NCI-H128 (cell line): ENCODE measurements at regions not wholly inside any gene's neighbourhood (a gene's known extent, or its start where the extent isn't known, plus 50 kb on each side); places are given as distances from the start of the nearest gene placed in this dataset.

Experiments
- DNase-seq: peaks from one replicate; lab custom pipeline; 2025; ENCODE audit not compliant: unreplicated experiment; lab: John Stamatoyannopoulos, UW

DNA sequence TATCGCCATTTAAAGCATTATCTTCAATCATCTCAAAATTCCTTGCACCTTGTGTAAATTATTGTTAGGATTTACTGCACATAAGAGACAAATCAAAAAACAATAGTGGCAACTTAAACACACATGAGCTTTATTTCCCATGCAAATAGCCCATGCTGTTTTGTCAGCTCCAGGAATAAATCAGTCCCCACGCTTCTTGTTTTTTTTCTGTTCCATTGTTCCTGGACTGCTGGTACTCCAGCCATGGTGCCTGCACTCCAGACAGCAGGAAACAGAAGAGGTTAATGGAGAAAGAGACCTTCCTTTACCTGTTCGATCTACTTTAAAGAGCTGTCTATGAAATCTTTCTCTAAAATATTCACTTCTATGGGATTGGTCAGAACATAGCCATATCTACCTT lies 1515.7 kb upstream of the TENM3 start:
- no peak for DNase-seq

DNA sequence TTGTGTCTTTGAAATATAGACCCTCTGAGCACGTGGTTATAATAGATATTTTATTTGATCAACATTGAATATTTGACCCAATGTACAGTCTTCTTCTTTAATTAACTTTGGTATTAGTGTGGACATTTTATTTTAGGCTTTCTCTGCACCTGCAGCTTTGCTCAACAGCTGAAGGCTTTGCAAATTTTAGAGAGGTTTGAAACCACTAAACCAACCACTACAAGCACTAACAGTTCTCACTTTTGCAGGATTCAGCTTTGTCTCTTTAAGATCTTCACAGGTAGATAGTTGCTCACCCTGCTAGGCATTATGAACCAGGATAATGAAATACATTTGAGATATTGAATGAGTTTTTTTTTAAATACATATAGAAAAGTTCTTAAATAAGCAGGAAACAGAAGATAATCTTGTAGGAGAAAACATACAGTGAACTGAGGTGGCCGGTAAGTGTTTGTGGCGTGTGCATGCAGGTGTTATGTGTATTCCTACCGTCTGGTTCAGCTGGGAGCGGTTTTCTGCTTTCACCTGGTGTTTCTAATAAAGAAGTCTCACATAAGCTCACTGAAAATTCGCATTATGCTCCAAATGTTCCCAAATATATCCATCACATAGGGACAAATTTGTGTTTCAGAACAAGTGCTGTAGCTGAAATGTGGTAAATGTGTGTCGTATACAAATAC lies 1508.3 kb upstream of the TENM3 start:
- DNase-seq: no peak

GRCh38 chr4:180741703-180742102 lies 1501.5 kb upstream of the TENM3 start:
- no peak for DNase-seq

DNA sequence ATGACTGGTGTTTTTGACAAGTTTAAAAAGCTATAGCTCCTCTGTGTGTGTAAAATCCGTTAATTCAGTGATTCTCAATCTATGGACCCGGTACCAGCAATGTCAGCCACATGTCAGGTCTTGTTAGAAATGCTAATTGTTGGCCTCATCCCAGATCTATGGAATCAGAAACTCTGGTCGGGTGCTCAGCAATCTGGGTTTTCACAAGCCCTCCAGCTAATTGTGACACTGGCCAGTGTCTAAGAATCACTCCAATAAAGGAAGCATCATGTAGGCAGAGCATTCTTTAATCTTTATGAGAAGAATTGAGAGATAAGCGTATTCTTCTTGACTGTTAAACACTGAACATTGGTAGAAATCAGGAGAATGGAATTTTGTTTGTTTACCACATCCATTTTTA lies 1498.2 kb upstream of the TENM3 start:
- no peak for DNase-seq

DNA sequence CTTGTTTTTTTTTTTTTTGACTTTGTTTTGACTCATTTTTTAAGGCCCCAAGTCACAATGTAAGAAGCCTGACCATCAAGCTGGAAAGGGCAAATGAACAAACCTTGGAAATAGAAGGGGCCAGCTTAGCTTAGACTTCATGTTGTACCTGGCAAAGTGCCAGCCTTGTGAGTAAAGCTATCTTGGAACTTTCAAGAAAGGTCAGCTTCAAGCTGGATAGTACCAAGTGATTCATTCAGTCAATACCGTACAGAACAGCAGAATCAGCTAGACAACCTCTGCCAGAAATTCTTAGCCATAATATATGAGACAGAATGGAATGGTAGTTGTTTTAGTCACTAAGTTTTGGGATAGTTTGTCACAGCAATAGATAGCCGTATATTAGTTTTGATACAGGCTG lies 1492.2 kb upstream of the TENM3 start:
- DNase-seq: no peak

DNA sequence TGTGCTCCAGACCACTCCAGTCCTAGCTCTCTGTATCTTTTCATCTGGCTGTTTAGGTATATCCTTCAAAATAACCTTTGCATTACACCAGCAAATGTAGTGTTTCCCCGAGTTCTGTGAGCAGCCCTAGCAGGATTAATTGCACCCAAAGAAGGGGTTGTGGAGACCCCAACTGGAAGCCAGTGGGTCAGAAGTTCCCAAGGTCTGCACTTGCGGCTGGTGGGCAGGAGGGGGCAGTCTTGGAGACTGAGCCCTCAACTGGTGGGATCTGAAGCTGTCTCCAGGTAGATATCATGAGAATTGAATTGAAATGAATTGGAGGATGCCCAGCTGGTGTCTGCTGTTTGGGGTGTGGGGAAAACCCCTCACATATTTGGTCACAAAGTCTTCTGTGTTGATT lies 1485.3 kb upstream of the TENM3 start:
- DNase-seq: no peak

- DNase-seq: no peak
Measured at GRCh38 chr4:180766045-180766444, 1477.2 kb upstream of the TENM3 start.

GRCh38 chr4:180766944-180767729 lies 1476.1 kb upstream of the TENM3 start:
- DNase-seq: no peak

DNA sequence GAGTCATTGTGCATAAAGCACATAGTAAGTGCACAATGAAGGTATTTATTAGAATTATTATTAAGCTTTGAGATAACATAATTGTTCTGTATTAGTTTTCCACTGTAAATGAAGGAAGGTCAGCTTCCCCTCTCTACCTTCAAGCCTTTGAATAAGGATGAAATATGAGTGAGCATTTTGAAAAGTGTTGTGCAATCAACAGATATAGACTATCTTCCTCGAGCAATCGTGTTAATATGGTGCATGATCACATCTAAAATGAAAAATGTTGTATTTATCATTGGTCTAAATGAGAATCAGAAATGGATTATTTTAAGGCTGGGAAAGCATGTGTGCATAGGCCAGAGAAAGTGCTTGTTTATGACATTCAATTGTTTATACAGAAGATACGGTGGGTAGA lies 1474.6 kb upstream of the TENM3 start:
- no peak for DNase-seq

GRCh38 chr4:180769791-180770190 lies 1473.4 kb upstream of the TENM3 start:
- DNase-seq: no peak

DNA sequence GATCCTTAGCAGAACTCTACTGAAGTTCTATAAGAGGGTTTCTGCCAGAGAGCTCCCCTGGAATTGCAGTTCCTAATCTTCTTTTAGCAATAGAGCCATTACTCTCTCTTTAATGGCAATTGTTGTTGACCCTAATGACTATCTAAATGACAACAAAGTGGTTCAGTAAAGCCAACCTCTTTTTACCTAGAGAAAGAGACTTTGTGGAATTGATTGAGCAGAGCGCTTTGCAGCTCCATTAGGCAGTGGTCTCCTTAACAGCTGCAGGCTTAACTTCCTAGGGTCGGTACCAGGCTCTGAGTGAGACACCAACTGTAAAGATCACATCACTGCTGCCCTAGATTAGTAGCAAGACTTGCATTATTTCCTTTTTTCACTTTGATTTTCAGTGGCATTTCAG lies 1472.9 kb upstream of the TENM3 start:
- no peak for DNase-seq

DNA sequence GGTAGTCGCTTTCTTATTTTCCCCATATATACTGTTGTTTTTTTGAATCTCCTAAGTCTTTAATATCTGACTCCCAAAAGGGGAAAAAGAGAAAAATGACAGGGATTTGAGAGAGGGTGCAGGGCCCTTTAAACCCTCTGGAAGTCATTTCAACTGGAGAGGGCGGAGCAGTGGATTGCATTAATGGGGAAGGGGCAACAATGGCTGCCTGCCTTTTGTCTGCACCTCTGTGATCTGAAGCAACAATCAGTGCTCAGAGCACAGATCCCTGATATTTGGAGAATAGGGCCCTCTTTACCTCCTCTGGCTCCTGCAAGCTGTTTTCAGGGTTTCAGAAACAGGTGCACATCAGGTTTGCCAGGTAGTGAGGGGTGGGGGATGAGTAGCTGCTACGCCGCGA lies 1458.3 kb upstream of the TENM3 start:
- no peak for DNase-seq

GRCh38 chr4:180788729-180789128 lies 1454.5 kb upstream of the TENM3 start:
- no peak for DNase-seq

- DNase-seq: no peak
Measured at GRCh38 chr4:180789929-180790328, 1453.3 kb upstream of the TENM3 start.

DNA sequence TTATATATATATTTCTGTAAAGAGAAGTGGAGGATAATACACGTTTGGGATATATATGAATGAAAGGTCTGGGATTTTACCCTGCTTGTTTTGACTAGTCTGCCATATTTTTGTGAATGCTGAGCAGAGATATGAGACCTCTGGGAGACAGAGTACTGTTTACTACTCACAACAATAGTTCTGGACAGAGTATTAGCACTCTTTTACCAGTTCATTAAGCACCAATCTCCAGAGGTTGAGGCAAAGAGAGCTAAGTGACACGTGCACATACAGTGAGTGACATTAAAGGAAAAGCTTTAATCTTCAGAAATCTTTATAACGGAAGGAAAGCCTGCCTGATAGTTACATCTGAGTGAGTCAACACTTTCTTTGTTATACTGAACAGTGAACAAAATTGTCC lies 1452.7 kb upstream of the TENM3 start:
- DNase-seq: no peak

GRCh38 chr4:180792541-180792940 lies 1450.7 kb upstream of the TENM3 start:
- no peak for DNase-seq

DNA sequence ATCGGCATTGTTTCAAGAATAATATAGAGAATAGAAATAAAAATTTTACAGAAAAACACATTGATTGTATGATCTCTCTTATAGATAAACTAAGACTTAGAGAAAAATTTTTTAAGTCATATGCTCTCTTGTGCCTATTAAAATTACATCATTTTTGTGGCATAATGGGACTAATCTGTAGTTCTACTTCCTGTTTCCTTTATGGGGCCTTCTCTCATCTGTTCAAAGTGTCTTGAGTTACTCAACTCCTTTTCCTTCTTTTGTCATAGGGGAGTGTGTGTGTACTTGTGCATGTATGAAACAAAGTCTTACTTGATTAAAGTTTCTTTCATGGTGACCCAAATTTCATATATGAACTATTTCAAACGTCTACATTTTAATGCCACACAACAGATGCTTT lies 1448.9 kb upstream of the TENM3 start:
- DNase-seq: no peak

- no peak for DNase-seq
Measured at GRCh38 chr4:180798036-180798577, 1445.1 kb upstream of the TENM3 start.

DNA sequence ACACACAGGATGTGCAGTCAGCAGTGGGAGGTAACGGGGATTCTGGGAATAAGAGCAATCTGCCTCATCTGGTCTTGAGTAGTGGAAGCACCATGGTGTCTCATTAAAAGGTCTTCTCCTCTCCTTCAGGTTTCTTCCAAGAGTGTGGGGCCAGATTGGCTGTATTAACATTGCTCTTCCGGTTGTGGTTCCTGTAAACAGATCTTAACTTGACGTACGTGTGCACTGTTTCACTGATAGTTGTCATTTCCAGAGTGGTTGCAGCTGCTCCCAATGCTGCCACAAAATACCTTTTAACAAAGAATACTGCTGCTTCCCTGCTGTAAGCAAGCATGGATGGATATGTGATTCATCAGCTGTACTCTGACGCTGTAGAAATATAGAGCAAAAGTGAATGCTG lies 1443.4 kb upstream of the TENM3 start:
- no peak for DNase-seq

GRCh38 chr4:180805101-180805500 lies 1438.1 kb upstream of the TENM3 start:
- DNase-seq: no peak

DNA sequence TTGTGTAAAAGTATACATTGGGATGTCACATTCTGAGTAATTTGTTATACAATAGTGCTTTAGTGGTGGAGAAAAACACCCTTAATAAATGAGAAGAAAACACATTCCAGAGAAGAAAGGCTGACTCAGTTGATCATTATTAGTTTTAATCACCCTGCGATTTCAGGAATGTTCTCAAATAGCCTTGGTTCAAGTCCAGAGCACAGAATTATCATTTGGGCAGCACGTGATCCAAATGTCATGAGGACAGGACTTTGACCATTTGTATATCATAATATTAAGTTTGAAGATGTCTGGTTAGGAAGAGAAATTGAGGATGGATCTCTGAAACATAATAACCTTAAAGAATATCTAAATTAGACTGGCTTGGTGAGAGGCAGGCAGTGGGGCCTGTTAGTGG lies 1434.3 kb upstream of the TENM3 start:
- DNase-seq: no peak

- DNase-seq: no peak
Measured at GRCh38 chr4:180809439-180809838, 1433.8 kb upstream of the TENM3 start.

DNA sequence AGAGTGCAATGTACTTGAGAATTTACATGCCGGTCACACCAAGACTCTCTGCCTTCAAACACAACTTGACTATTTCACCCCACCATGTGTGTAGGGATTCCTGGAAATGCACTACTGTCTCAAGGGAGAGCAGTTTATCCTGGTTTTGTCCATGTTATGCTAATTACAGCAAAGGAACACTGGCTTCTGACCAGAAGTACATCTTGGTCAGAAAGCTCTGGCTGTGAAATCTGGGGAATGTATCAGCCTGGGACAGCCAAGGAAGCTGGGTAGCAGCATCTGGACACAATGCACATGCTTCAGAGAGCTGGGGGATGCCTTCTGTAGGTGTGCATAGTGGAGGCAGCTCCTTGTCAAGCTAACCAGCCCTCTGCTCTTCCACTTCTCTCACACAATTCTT lies 1432.6 kb upstream of the TENM3 start:
- DNase-seq: no peak
